HG03095 (cell line): ENCODE measurements at regions not wholly inside any gene's neighbourhood (a gene's known extent, or its start where the extent isn't known, plus 50 kb on each side); places are given as distances from the start of the nearest gene placed in this dataset.

Experiments used
- ATAC-seq: cut with Tn5 transposase; IDR thresholded peaks from one replicate; pipeline ENCODE4 v1.9.1; 2021; ENCODE audit warnings: moderate library complexity; ENCODE audit not compliant: unreplicated experiment

- no peak for ATAC-seq
Measured at GRCh38 chr10:31261511-31262311, 57.3 kb upstream of the ZEB1 start.

- ATAC-seq: no peak
Measured at GRCh38 chr10:31262672-31263071, 56.3 kb upstream of the ZEB1 start.

- no peak for ATAC-seq
Measured at GRCh38 chr10:31263903-31264302, 55.1 kb upstream of the ZEB1 start.

DNA sequence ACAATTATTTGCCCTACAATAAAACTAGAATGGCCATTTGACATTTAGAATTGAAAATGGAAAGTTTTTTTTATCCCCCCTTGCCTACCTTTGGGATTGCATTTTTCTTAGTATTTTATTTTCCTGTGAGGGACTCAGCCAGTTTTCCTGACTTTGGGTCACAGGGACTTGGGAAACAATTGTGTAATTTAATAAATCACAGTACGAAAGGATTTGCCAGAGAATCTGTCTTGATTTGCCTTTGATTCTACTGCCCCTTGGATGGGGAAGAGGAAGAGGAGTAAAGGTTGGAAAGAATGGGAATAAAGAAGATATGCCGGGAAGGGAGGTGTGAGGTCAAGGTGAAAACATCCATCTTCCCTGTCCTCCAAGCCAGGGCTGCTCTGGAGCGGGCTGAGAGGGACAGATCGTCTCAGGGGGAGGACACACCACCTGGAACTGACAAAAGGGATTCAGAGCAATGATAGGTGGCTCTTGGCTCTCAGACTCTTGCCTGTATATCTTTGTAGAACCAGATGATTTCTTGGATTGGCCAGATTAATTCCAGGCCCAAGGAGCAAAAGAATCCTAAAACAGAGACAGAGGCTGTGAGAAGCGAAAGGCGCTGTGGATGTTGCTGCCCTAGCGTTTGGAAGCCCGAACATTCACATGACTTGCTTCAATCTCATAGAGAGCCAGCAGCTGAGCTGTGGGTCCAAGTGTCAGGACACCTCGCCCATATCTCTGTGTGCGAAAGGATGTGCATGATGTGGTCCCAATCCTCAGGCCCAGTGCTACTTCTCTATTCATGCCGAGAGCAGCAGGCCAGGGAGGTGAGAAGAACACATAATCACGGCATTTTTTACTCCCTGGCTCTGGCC lies 50.3 kb upstream of the ZEB1 start:
- ATAC-seq: no peak
